Naive B cell (primary cell): ENCODE measurements at regions not wholly inside any gene's neighbourhood (a gene's known extent, or its start where the extent isn't known, plus 50 kb on each side); places are given as distances from the start of the nearest gene placed in this dataset.

ENCODE experiments used
- ATAC-seq, 2 donors: fragments of 150-1000 bp; cut with Tn5 transposase; 2 replicates each; pipeline ENCODE4 v1.10.0; 2021; ENCODE audit warnings: low read depth in 2 of 2, mild to moderate bottlenecking in 2 of 2, moderate library complexity in 2 of 2
- DNase-seq: peaks from one replicate; pipeline ENCODE4 v3.0.0; 2022
- H3K27ac Mint-ChIP-seq, 6 donors: one replicate each; pipeline ENCODE4 v1.8.0; 2020 to 2022; ENCODE audit warnings: mild to moderate bottlenecking in 6 of 6, mixed read lengths in 6 of 6, moderate library complexity in 5 of 6, inconsistent platforms in 2 of 6
- H3K27me3 Mint-ChIP-seq, 3 donors: one replicate each; pipeline ENCODE4 v1.8.0; 2021 to 2022; ENCODE audit warnings: mixed read lengths in 3 of 3, mild to moderate bottlenecking in 1 of 3
- H3K36me3 Mint-ChIP-seq, 2 donors: one replicate each; pipeline ENCODE4 v1.8.0; 2020 to 2022; ENCODE audit warnings: mixed read lengths in 2 of 2, inconsistent platforms in 1 of 2, mild to moderate bottlenecking in 1 of 2
- H3K4me1 Mint-ChIP-seq, 3 donors: one replicate each; pipeline ENCODE4 v1.8.0; 2020 to 2022; ENCODE audit warnings: mixed read lengths in 3 of 3, inconsistent platforms in 1 of 3, mild to moderate bottlenecking in 1 of 3, moderate library complexity in 1 of 3
- H3K4me3 Mint-ChIP-seq, 8 donors: one replicate each; pipeline ENCODE4 v1.8.0; 2020 to 2022; ENCODE audit warnings: mild to moderate bottlenecking in 8 of 8, mixed read lengths in 8 of 8, moderate library complexity in 8 of 8, inconsistent platforms in 2 of 8
- H3K9me3 Mint-ChIP-seq, 7 donors: one replicate each; pipeline ENCODE4 v1.8.0; 2020 to 2022; ENCODE audit warnings: mixed read lengths in 7 of 7, mild to moderate bottlenecking in 5 of 7, inconsistent platforms in 2 of 7, moderate library complexity in 1 of 7

GRCh38 chr1:172818841-172819527 is 160.1 kb downstream of the FASLG start:
- H3K36me3 Mint-ChIP-seq, result no peaks in the 10 kb centered on the region
- peaks cover 38 to 46% (median 44%) of the 10 kb centered on the region in 3 donors for H3K4me1 Mint-ChIP-seq
- no peaks in the 10 kb centered on the region for H3K27me3 Mint-ChIP-seq
- H3K4me3 Mint-ChIP-seq, result peak overlapping the region; percentile 53 to 88 (median 73)
- peak overlapping the region; percentile 88 to 99 (median 98) for H3K27ac Mint-ChIP-seq
- peak; percentile 73 to 77 for ATAC-seq
- peak; percentile 93 for DNase-seq
- peaks cover 0 to 5% (median 0%) of the 10 kb centered on the region in 7 donors for H3K9me3 Mint-ChIP-seq

DNA sequence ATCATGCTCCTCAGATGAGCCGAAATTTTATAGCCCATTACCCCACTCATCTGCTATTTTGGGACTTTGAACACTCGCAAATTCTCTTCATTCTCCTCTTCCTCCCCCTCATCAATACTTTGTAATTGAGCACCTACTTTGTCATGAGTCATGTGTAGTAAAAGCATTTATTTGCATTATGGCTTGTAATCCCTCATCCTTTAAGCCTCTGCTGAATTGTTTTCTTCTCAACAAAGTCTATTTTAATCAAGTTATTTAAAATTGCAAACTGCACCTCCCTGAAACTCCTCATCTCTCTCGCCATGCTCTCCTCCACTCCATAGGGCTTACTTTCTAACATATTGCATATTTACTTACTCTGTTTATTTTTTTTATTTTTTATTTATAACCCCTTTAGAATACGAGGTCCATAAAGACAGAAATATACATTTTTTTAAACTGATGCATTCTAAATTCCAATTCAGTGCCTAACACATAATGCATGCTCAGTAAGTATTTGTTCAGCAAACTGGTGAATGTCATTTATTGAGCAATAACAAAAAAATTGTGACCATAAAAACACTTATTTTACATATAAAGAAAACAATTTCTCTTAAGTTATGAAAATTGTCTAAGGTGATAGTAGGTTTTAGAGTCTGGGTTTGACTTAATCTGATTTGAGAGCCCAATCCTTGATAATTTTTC is 161.7 kb downstream of the FASLG start:
- Mint-ChIP-seq H3K4me1 (peaks cover 38 to 46% (median 44%) of the 10 kb centered on the region in 3 donors), H3K9me3 (no peaks in the 10 kb centered on the region), H3K27me3 (no peaks in the 10 kb centered on the region), H3K4me3 (peak overlapping the region in 2 of 8 donors; percentile 32 to 69), H3K27ac (peak overlapping the region in 1 of 6 donors; percentile 88), H3K36me3 (no peaks in the 10 kb centered on the region)
- ATAC-seq (no peak), DNase-seq (no peak)

- DNase-seq (no peak), ATAC-seq (no peak)
- H3K36me3 Mint-ChIP-seq, result no peaks in the 10 kb centered on the region
- no peaks in the 10 kb centered on the region for H3K27me3 Mint-ChIP-seq
- no peak overlapping the region for H3K27ac Mint-ChIP-seq
- no peaks in the 10 kb centered on the region for H3K9me3 Mint-ChIP-seq
- H3K4me3 Mint-ChIP-seq, result peak overlapping the region in 1 of 8 donors; percentile 15
- peaks cover 33 to 43% (median 43%) of the 10 kb centered on the region in 3 donors for H3K4me1 Mint-ChIP-seq
These were observed 162.8 kb downstream of the FASLG start for GRCh38 chr1:172821609-172822274.

GRCh38 chr1:172822886-172823285 is 164.0 kb downstream of the FASLG start:
- Mint-ChIP-seq H3K36me3 (no peaks in the 10 kb centered on the region), H3K9me3 (no peaks in the 10 kb centered on the region), H3K27me3 (no peaks in the 10 kb centered on the region), H3K27ac (peak overlapping the region in 1 of 6 donors; percentile 67), H3K4me3 (no peak overlapping the region), H3K4me1 (peaks cover 23 to 32% (median 31%) of the 10 kb centered on the region in 3 donors)
- no peak for ATAC-seq
- DNase-seq, result no peak

GRCh38 chr1:172823534-172823933 is 164.6 kb downstream of the FASLG start:
- ATAC-seq (no peak), DNase-seq (no peak)
- H3K4me1 Mint-ChIP-seq, result peaks cover 17 to 25% (median 25%) of the 10 kb centered on the region in 3 donors
- peak overlapping the region in 1 of 6 donors; percentile 39 for H3K27ac Mint-ChIP-seq
- H3K4me3 Mint-ChIP-seq, result peak overlapping the region in 1 of 8 donors; percentile 60
- H3K27me3 Mint-ChIP-seq, result no peaks in the 10 kb centered on the region
- H3K9me3 Mint-ChIP-seq, result no peaks in the 10 kb centered on the region
- H3K36me3 Mint-ChIP-seq, result no peaks in the 10 kb centered on the region

DNA sequence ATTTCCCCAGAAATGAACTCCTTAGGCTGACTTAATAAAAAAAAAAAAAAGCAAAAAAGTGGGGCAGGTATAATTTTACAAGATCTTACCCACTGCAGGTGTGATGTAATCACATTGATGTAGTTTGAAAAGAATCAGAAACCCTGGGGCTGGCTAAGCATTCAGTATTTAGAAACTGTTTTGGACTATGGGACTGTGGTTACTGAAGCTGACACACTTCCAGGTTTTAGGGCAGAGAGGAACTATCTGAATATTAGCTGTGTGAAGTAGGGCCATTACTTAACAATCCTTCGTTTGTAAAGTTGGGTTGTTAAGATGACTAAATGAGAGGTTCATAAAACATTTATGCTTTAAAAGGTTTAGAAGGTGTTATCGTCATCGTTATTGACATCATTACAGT is 165.3 kb downstream of the FASLG start:
- Mint-ChIP-seq H3K27ac (no peak overlapping the region), H3K4me1 (peaks cover 14 to 18% (median 18%) of the 10 kb centered on the region in 3 donors), H3K4me3 (no peak overlapping the region), H3K36me3 (no peaks in the 10 kb centered on the region), H3K27me3 (no peaks in the 10 kb centered on the region), H3K9me3 (no peaks in the 10 kb centered on the region)
- no peak for ATAC-seq
- no peak for DNase-seq

DNA sequence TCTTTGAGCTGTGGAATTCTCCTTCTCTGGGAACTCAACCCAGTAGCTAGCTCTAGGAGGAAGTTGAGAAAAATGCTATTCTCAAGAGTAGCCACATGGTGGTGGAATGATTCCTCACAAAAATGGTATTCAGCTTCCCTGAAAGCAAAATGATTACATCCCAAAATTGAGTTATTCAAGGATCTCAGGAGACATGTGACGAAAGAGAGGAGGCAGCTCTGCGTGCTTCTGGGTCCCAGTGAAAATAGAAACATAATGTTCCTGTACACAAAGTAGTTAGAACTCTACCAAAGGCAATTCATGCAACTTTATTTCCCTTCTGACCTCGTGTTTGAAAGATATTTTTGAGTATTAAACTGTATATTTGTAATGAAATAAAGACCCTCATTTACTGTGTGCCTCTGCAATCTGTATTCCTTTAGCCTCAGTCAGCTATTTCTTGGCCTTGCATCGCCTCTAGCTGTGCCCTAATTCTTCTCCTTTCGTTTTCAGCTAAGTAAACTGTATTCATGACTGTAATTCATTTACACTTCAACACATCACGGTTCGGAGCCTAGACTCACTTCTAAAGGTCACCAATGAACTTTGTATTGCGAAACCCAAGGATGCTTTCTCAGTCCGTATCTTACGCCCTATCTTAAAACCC is 167.3 kb downstream of the FASLG start:
- peak; percentile 52 to 57 for ATAC-seq
- H3K4me1 Mint-ChIP-seq, result peaks cover 0 to 4% (median 4%) of the 10 kb centered on the region in 3 donors

DNA sequence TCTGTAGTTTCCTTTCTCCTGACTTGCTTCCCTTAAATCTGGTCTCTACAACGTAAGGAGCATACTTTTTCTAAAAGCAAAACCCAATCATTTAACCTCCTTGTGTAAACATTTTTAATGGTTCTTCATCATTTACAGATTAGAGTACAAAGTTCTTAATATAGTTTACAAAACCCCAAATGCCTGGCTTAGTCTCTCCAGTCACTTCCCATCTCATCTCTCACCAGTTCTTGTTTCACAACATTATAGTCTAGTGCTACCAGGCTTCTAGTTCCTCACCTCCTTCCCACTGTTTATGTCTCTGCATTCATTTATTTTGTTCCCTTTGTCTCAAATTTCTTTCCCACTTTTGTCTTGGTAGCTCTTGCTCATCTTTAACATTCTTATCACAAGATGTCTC is 168.4 kb downstream of the FASLG start:
- no peak overlapping the region for H3K27ac Mint-ChIP-seq
- DNase-seq, result no peak
- peaks cover 0 to 8% (median 4%) of the 10 kb centered on the region in 3 donors for H3K4me1 Mint-ChIP-seq
- H3K27me3 Mint-ChIP-seq, result no peaks in the 10 kb centered on the region
- ATAC-seq, result no peak
- H3K36me3 Mint-ChIP-seq, result no peaks in the 10 kb centered on the region
- H3K9me3 Mint-ChIP-seq, result peaks cover 0 to 4% (median 0%) of the 10 kb centered on the region in 7 donors
- no peak overlapping the region for H3K4me3 Mint-ChIP-seq

More for the DNA sequence above, 167.3 kb downstream of the FASLG start:
- Mint-ChIP-seq H3K27ac (no peak overlapping the region), H3K9me3 (peaks cover 0 to 4% (median 0%) of the 10 kb centered on the region in 7 donors), H3K27me3 (no peaks in the 10 kb centered on the region), H3K36me3 (no peaks in the 10 kb centered on the region), H3K4me3 (no peak overlapping the region)
- DNase-seq, result no peak

DNA sequence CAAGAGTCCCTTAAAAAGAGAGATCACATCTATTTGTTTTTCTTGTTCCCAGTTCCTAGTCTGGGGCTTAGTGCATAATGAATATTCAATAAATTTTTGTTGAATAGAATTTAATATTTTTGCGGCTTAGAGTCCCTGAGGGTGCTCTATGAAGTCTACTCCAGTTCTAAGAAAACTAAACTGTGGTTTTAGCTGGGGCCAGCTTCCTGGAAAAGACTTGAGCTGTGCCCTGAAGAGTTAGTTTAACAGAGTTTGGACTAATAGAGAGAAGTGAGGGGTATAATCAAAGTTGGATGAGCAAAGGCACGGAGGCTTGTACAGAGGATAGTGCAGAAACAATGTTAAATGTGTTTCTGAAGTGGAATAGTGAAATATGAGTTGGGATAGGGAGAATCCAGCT is 168.9 kb downstream of the FASLG start:
- no peak for ATAC-seq
- H3K4me1 Mint-ChIP-seq, result peaks cover 0 to 11% (median 6%) of the 10 kb centered on the region in 3 donors
- DNase-seq, result no peak
- no peaks in the 10 kb centered on the region for H3K27me3 Mint-ChIP-seq
- H3K36me3 Mint-ChIP-seq, result no peaks in the 10 kb centered on the region
- peaks cover 0 to 4% (median 0%) of the 10 kb centered on the region in 7 donors for H3K9me3 Mint-ChIP-seq
- H3K4me3 Mint-ChIP-seq, result no peak overlapping the region
- no peak overlapping the region for H3K27ac Mint-ChIP-seq

DNA sequence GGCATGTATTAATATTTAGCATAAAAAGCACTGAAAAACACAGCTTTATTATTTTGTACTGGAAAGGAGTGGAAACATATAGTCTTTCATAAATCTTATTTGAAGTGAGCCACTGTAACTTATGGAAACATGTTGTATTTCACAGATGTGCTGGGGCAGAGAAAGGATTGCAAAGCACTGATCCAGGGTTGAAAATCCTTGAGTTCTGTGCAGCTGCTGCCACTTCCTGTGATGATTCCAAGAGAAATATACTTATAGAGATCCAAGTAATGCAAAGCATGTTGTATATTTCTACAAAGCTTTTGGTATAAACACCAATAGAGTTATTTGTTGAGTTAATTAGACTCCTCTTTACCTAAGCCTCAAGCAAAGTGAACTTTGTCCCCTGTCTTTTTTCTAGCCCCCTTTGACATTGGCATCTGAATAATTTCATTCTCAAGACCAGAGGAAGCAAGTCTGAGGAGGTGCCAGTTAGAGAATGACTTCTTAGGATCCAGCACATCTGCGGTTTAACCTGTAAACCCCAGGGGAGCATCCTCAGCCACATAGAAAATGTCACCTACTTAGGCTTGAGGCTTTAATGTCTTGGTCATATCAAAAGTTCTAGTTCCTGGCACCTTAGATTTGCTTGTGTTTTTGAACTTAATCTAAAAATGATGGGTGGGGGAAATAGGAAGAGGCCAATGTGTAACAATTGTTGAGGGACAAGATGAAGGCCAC is 173.3 kb downstream of the FASLG start:
- Mint-ChIP-seq H3K36me3 (no peaks in the 10 kb centered on the region), H3K27ac (no peak overlapping the region), H3K4me3 (no peak overlapping the region), H3K27me3 (no peaks in the 10 kb centered on the region), H3K4me1 (peaks cover 0 to 6% (median 6%) of the 10 kb centered on the region in 3 donors), H3K9me3 (peaks cover 0 to 4% (median 0%) of the 10 kb centered on the region in 7 donors)
- no peak for ATAC-seq
- DNase-seq, result no peak

GRCh38 chr1:172833954-172834353 is 175.1 kb downstream of the FASLG start:
- Mint-ChIP-seq H3K27ac (no peak overlapping the region), H3K4me3 (no peak overlapping the region), H3K4me1 (peaks cover 0 to 6% (median 6%) of the 10 kb centered on the region in 3 donors), H3K27me3 (no peaks in the 10 kb centered on the region), H3K9me3 (peaks cover 0 to 4% (median 0%) of the 10 kb centered on the region in 7 donors), H3K36me3 (no peaks in the 10 kb centered on the region)
- ATAC-seq (no peak), DNase-seq (no peak)

DNA sequence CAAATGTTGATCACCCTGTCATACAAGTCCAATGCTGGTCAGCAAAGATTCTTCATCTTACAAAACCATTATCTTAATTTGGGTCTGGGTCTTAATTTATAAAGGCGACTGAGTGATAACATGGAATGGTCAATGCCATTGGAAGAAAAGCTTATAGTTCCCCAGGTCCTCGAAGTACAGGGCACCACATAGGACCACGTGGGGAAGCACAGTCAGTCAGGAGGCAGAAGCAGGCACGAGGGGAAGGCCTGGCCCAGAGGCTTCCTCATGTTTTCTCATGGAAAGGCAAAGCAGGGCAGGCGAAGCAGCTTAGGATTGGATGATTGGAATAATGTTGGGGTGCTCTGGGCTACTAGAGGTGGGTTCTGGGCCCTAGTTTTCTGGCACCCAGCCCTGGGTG is 175.7 kb downstream of the FASLG start:
- H3K9me3 Mint-ChIP-seq, result peaks cover 0 to 4% (median 0%) of the 10 kb centered on the region in 7 donors
- ATAC-seq (no peak), DNase-seq (no peak)
- peaks cover 0 to 6% (median 6%) of the 10 kb centered on the region in 3 donors for H3K4me1 Mint-ChIP-seq
- H3K4me3 Mint-ChIP-seq, result no peak overlapping the region
- H3K27ac Mint-ChIP-seq, result peak overlapping the region in 2 of 6 donors; percentile 21 to 44
- H3K36me3 Mint-ChIP-seq, result no peaks in the 10 kb centered on the region
- no peaks in the 10 kb centered on the region for H3K27me3 Mint-ChIP-seq

GRCh38 chr1:172835834-172836233 is 176.9 kb downstream of the FASLG start:
- Mint-ChIP-seq H3K9me3 (no peaks in the 10 kb centered on the region), H3K36me3 (no peaks in the 10 kb centered on the region), H3K4me1 (peaks cover 0 to 6% (median 6%) of the 10 kb centered on the region in 3 donors), H3K4me3 (no peak overlapping the region), H3K27ac (no peak overlapping the region), H3K27me3 (no peaks in the 10 kb centered on the region)
- DNase-seq (no peak), ATAC-seq (no peak)
